ENCODE measurements at regions not wholly inside any gene's neighbourhood (a gene's known extent, or its start where the extent isn't known, plus 50 kb on each side); places are given as distances from the start of the nearest gene placed in this dataset.

- no peak for TF ChIP-seq CTCF (optimal IDR thresholded peaks at IDR 0.05 in 1 of 3, IDR thresholded peaks at IDR 0.05 in 1 of 3, conservative IDR thresholded peaks at IDR 0.05 in 1 of 3; ENCODE audit: extremely low read depth in 1 of 3, insufficient read depth in 2 of 3, low read length in 3 of 3)
- no peak for TF ChIP-seq EZH2 (IDR thresholded peaks at IDR 0.05; ENCODE audit: low read length)
Measured at GRCh38 chr15:97600190-97600589, 360.3 kb upstream of the ARRDC4 start.
